ENCODE measurements at regions not wholly inside any gene's neighbourhood (a gene's known extent, or its start where the extent isn't known, plus 50 kb on each side); places are given as distances from the start of the nearest gene placed in this dataset.

DNA sequence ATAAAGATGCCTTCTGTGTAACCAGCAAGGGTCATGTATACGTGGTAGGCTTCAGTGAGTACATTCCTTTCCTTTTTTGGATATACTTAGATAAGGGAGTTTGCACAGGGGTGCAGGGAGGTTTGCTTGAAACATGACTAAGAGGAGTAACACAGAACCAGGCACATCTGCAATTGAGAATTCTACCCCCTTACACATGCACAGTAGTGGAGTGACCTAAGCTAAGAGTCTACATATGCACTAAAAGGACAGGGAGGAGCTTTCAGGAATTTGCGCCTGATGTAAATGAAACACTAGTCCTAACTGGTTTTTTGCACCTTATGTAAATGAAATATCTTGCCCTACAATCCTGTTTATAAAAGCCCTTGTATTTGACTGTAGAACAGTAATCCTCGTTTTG, 194.8 kb upstream of the NABP1 start:
- TF ChIP-seq, protein P1, sequence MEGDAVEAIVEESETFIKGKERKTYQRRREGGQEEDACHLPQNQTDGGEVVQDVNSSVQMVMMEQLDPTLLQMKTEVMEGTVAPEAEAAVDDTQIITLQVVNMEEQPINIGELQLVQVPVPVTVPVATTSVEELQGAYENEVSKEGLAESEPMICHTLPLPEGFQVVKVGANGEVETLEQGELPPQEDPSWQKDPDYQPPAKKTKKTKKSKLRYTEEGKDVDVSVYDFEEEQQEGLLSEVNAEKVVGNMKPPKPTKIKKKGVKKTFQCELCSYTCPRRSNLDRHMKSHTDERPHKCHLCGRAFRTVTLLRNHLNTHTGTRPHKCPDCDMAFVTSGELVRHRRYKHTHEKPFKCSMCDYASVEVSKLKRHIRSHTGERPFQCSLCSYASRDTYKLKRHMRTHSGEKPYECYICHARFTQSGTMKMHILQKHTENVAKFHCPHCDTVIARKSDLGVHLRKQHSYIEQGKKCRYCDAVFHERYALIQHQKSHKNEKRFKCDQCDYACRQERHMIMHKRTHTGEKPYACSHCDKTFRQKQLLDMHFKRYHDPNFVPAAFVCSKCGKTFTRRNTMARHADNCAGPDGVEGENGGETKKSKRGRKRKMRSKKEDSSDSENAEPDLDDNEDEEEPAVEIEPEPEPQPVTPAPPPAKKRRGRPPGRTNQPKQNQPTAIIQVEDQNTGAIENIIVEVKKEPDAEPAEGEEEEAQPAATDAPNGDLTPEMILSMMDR (IDR thresholded peaks at IDR 0.05; ENCODE audit: insufficient read depth, low read length), result no peak
- TF ChIP-seq POLR2AphosphoS5 (IDR thresholded peaks at IDR 0.05; ENCODE audit: low read depth) (no peak), GABPA (IDR thresholded peaks at IDR 0.05; ENCODE audit: low read depth) (no peak)
- TF ChIP-seq, protein P2, sequence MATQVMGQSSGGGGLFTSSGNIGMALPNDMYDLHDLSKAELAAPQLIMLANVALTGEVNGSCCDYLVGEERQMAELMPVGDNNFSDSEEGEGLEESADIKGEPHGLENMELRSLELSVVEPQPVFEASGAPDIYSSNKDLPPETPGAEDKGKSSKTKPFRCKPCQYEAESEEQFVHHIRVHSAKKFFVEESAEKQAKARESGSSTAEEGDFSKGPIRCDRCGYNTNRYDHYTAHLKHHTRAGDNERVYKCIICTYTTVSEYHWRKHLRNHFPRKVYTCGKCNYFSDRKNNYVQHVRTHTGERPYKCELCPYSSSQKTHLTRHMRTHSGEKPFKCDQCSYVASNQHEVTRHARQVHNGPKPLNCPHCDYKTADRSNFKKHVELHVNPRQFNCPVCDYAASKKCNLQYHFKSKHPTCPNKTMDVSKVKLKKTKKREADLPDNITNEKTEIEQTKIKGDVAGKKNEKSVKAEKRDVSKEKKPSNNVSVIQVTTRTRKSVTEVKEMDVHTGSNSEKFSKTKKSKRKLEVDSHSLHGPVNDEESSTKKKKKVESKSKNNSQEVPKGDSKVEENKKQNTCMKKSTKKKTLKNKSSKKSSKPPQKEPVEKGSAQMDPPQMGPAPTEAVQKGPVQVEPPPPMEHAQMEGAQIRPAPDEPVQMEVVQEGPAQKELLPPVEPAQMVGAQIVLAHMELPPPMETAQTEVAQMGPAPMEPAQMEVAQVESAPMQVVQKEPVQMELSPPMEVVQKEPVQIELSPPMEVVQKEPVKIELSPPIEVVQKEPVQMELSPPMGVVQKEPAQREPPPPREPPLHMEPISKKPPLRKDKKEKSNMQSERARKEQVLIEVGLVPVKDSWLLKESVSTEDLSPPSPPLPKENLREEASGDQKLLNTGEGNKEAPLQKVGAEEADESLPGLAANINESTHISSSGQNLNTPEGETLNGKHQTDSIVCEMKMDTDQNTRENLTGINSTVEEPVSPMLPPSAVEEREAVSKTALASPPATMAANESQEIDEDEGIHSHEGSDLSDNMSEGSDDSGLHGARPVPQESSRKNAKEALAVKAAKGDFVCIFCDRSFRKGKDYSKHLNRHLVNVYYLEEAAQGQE (IDR thresholded peaks at IDR 0.05; ENCODE audit: insufficient replicate concordance, low read depth), result no peak

All from HL-60 (cell line).